ENCODE measurements at regions not wholly inside any gene's neighbourhood (a gene's known extent, or its start where the extent isn't known, plus 50 kb on each side); places are given as distances from the start of the nearest gene placed in this dataset.

DNA sequence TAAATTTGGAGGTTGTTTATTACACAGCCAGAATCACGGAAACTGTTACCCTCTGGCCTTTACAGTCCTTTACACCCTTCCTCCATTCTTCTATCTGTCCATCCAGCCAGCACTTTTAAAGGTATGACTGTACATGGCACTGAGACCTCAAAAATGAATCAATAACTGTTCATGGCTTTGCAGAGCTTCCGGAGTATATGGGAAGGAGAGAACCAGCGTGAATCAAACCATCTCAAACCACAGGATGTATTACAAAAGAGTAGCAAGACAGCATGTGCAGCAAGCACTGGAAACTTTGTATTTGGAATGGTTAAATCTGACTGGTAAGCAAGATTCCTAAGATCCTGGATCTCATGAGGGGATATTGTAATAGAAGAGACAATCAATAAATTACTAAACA lies 228.5 kb upstream of the CASK start (continued):
- TF ChIP-seq, protein P1, sequence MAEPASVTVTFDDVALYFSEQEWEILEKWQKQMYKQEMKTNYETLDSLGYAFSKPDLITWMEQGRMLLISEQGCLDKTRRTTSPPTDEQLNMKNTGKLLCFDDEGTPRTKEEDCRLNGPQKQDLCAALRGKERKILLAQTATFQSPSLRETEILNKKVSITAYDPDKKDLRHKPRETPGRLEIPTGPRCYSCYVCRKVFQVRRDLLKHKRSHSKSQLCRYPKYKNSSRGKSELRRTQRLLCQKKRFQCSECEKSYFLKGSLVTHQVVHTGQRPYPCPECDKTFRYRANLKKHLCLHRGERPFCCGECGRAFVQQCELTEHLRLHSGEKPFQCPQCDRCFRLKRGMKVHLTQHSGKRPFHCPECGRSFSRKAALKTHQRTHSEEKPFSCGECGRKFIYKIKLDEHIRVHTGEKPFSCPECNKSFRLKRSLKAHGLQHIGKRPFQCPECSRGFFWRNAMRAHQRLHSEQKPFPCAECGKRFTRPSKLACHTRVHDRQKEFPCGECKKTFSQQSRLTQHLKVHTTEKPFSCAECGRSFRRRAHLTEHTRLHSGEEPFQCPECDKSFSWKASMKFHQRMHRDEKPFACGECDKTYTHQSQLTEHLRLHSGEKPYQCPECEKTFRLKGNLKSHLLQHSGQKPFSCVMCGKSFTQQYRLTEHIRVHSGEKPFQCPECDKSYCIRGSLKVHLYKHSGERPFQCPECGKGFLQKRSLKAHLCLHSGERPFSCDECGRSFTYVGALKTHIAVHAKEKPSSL (CRISPR knock-in tag; conservative IDR thresholded peaks at IDR 0.05) = no peak
- TF ChIP-seq, protein P2, sequence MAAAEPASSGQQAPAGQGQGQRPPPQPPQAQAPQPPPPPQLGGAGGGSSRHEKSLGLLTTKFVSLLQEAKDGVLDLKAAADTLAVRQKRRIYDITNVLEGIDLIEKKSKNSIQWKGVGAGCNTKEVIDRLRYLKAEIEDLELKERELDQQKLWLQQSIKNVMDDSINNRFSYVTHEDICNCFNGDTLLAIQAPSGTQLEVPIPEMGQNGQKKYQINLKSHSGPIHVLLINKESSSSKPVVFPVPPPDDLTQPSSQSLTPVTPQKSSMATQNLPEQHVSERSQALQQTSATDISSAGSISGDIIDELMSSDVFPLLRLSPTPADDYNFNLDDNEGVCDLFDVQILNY (CRISPR knock-in tag; IDR thresholded peaks at IDR 0.05) = no peak
- TF ChIP-seq, protein P3, sequence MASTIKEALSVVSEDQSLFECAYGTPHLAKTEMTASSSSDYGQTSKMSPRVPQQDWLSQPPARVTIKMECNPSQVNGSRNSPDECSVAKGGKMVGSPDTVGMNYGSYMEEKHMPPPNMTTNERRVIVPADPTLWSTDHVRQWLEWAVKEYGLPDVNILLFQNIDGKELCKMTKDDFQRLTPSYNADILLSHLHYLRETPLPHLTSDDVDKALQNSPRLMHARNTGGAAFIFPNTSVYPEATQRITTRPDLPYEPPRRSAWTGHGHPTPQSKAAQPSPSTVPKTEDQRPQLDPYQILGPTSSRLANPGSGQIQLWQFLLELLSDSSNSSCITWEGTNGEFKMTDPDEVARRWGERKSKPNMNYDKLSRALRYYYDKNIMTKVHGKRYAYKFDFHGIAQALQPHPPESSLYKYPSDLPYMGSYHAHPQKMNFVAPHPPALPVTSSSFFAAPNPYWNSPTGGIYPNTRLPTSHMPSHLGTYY (CRISPR knock-in tag; IDR thresholded peaks at IDR 0.05) = no peak
- no peak for TF ChIP-seq IRF2 (CRISPR knock-in tag; IDR thresholded peaks at IDR 0.05; ENCODE audit: borderline replicate concordance, low read depth)
- no peak for TF ChIP-seq CREB1 (CRISPR knock-in tag; IDR thresholded peaks at IDR 0.05)
- no peak for TF ChIP-seq TP53 (CRISPR knock-in tag; IDR thresholded peaks at IDR 0.05)
- TF ChIP-seq EMX1 (CRISPR knock-in tag; IDR thresholded peaks at IDR 0.05) = no peak
- no peak for TF ChIP-seq MXD4 (CRISPR knock-in tag; IDR thresholded peaks at IDR 0.05; ENCODE audit: borderline replicate concordance)
- TF ChIP-seq ZNF416 (CRISPR knock-in tag; IDR thresholded peaks at IDR 0.05) = no peak
- TF ChIP-seq, protein P4, sequence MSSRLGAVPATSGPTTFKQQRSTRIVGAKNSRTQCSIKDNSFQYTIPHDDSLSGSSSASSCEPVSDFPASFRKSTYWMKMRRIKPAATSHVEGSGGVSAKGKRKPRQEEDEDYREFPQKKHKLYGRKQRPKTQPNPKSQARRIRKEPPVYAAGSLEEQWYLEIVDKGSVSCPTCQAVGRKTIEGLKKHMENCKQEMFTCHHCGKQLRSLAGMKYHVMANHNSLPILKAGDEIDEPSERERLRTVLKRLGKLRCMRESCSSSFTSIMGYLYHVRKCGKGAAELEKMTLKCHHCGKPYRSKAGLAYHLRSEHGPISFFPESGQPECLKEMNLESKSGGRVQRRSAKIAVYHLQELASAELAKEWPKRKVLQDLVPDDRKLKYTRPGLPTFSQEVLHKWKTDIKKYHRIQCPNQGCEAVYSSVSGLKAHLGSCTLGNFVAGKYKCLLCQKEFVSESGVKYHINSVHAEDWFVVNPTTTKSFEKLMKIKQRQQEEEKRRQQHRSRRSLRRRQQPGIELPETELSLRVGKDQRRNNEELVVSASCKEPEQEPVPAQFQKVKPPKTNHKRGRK (CRISPR knock-in tag; IDR thresholded peaks at IDR 0.05; ENCODE audit: borderline replicate concordance) = no peak
- TF ChIP-seq, protein P5, sequence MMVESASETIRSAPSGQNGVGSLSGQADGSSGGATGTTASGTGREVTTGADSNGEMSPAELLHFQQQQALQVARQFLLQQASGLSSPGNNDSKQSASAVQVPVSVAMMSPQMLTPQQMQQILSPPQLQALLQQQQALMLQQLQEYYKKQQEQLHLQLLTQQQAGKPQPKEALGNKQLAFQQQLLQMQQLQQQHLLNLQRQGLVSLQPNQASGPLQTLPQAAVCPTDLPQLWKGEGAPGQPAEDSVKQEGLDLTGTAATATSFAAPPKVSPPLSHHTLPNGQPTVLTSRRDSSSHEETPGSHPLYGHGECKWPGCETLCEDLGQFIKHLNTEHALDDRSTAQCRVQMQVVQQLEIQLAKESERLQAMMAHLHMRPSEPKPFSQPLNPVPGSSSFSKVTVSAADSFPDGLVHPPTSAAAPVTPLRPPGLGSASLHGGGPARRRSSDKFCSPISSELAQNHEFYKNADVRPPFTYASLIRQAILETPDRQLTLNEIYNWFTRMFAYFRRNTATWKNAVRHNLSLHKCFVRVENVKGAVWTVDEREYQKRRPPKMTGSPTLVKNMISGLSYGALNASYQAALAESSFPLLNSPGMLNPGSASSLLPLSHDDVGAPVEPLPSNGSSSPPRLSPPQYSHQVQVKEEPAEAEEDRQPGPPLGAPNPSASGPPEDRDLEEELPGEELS (CRISPR knock-in tag; IDR thresholded peaks at IDR 0.05) = no peak
- no peak for TF ChIP-seq ZNF121 (CRISPR knock-in tag; IDR thresholded peaks at IDR 0.05)
- TF ChIP-seq NFYB (CRISPR knock-in tag; conservative IDR thresholded peaks at IDR 0.05; ENCODE audit: low read depth) = no peak
- TF ChIP-seq, protein P6, sequence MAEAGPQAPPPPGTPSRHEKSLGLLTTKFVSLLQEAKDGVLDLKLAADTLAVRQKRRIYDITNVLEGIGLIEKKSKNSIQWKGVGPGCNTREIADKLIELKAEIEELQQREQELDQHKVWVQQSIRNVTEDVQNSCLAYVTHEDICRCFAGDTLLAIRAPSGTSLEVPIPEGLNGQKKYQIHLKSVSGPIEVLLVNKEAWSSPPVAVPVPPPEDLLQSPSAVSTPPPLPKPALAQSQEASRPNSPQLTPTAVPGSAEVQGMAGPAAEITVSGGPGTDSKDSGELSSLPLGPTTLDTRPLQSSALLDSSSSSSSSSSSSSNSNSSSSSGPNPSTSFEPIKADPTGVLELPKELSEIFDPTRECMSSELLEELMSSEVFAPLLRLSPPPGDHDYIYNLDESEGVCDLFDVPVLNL (CRISPR knock-in tag; IDR thresholded peaks at IDR 0.05; ENCODE audit: borderline replicate concordance, low read depth) = no peak

DNA sequence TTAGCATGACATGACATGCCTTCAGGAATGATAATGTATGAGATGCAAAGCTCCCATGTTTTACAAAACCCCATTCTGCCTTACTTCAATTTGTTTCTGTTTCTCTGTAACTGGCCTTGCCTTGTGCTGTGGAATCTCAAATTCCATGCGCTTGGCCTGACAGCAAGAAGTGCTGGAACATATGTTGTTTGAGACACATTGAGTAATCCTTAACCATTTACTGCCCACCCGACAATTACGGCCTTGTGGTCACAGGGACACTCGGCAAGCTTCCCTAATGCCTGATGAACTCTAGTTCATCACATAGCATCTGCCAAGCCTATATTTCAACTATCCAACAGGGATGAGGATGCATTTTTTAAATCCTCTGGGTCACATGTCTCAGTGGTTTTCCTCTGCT lies 226.4 kb upstream of the CASK start:
- Mint-ChIP-seq H3K4me3 (no peak overlapping the region), H3K36me3 (no peaks in the 10 kb centered on the region), H3K9me3 (no peaks in the 10 kb centered on the region), H3K27me3 (ENCODE audit: low read depth) (no peaks in the 10 kb centered on the region), H3K4me1 (no peaks in the 10 kb centered on the region), H3K27ac (no peak overlapping the region)
- no peak for DNase-seq (ENCODE audit: low spot score)
- ChIA-PET POLR2A (no interaction called here), CTCF (no interaction called here)
- ATAC-seq = no peak
- TF ChIP-seq, protein P7, sequence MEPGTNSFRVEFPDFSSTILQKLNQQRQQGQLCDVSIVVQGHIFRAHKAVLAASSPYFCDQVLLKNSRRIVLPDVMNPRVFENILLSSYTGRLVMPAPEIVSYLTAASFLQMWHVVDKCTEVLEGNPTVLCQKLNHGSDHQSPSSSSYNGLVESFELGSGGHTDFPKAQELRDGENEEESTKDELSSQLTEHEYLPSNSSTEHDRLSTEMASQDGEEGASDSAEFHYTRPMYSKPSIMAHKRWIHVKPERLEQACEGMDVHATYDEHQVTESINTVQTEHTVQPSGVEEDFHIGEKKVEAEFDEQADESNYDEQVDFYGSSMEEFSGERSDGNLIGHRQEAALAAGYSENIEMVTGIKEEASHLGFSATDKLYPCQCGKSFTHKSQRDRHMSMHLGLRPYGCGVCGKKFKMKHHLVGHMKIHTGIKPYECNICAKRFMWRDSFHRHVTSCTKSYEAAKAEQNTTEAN (CRISPR knock-in tag; IDR thresholded peaks at IDR 0.05) = no peak
- TF ChIP-seq, protein P8, sequence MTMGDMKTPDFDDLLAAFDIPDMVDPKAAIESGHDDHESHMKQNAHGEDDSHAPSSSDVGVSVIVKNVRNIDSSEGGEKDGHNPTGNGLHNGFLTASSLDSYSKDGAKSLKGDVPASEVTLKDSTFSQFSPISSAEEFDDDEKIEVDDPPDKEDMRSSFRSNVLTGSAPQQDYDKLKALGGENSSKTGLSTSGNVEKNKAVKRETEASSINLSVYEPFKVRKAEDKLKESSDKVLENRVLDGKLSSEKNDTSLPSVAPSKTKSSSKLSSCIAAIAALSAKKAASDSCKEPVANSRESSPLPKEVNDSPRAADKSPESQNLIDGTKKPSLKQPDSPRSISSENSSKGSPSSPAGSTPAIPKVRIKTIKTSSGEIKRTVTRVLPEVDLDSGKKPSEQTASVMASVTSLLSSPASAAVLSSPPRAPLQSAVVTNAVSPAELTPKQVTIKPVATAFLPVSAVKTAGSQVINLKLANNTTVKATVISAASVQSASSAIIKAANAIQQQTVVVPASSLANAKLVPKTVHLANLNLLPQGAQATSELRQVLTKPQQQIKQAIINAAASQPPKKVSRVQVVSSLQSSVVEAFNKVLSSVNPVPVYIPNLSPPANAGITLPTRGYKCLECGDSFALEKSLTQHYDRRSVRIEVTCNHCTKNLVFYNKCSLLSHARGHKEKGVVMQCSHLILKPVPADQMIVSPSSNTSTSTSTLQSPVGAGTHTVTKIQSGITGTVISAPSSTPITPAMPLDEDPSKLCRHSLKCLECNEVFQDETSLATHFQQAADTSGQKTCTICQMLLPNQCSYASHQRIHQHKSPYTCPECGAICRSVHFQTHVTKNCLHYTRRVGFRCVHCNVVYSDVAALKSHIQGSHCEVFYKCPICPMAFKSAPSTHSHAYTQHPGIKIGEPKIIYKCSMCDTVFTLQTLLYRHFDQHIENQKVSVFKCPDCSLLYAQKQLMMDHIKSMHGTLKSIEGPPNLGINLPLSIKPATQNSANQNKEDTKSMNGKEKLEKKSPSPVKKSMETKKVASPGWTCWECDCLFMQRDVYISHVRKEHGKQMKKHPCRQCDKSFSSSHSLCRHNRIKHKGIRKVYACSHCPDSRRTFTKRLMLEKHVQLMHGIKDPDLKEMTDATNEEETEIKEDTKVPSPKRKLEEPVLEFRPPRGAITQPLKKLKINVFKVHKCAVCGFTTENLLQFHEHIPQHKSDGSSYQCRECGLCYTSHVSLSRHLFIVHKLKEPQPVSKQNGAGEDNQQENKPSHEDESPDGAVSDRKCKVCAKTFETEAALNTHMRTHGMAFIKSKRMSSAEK (CRISPR knock-in tag; IDR thresholded peaks at IDR 0.05; ENCODE audit: borderline replicate concordance) = no peak
- TF ChIP-seq TP53 (CRISPR knock-in tag; IDR thresholded peaks at IDR 0.05) = no peak
- TF ChIP-seq SMAD3 (CRISPR knock-in tag; IDR thresholded peaks at IDR 0.05; ENCODE audit: borderline replicate concordance) = no peak
- TF ChIP-seq, protein P9, sequence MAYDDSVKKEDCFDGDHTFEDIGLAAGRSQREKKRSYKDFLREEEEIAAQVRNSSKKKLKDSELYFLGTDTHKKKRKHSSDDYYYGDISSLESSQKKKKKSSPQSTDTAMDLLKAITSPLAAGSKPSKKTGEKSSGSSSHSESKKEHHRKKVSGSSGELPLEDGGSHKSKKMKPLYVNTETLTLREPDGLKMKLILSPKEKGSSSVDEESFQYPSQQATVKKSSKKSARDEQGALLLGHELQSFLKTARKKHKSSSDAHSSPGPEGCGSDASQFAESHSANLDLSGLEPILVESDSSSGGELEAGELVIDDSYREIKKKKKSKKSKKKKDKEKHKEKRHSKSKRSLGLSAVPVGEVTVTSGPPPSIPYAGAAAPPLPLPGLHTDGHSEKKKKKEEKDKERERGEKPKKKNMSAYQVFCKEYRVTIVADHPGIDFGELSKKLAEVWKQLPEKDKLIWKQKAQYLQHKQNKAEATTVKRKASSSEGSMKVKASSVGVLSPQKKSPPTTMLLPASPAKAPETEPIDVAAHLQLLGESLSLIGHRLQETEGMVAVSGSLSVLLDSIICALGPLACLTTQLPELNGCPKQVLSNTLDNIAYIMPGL (CRISPR knock-in tag; IDR thresholded peaks at IDR 0.05) = no peak
- TF ChIP-seq NFATC4 (CRISPR knock-in tag; IDR thresholded peaks at IDR 0.05) = no peak
- no peak for TF ChIP-seq GTF2I (CRISPR knock-in tag; conservative IDR thresholded peaks at IDR 0.05)
